Mesendoderm (in vitro differentiated cells): ENCODE measurements at regions not wholly inside any gene's neighbourhood (a gene's known extent, or its start where the extent isn't known, plus 50 kb on each side); places are given as distances from the start of the nearest gene placed in this dataset.

Experiments
- DNase-seq: peaks from one replicate; pipeline ENCODE4 v3.0.0; 2013
- H2AK5ac ChIP-seq: 2 replicates; pipeline ENCODE4 v1.6.1; 2013; ENCODE audit warnings: low read length, inconsistent platforms
- H2BK120ac ChIP-seq: 2 replicates; pipeline ENCODE4 v1.6.1; 2013; ENCODE audit warnings: low read depth, mild to moderate bottlenecking, low read length, moderate library complexity, mixed read lengths
- H2BK15ac ChIP-seq: replicated peaks from 2 replicates; pipeline ENCODE4 v1.6.1; 2013; ENCODE audit warnings: low read depth, mild to moderate bottlenecking, moderate library complexity
- H2BK5ac ChIP-seq: 2 replicates; pipeline ENCODE4 v1.6.1; 2013; ENCODE audit warnings: low read length, inconsistent platforms
- H3K18ac ChIP-seq: 2 replicates; pipeline ENCODE4 v1.6.1; 2013; ENCODE audit warnings: mild to moderate bottlenecking, low read length, mixed read lengths
- H3K23ac ChIP-seq: one replicate; pipeline ENCODE4 v1.6.1; 2013; ENCODE audit warnings: low read length
- H3K27ac ChIP-seq: 2 replicates; pipeline ENCODE4 v1.5.1; 2013; ENCODE audit warnings: low read depth, mild to moderate bottlenecking, inconsistent platforms, low read length, moderate library complexity
- H3K27me3 ChIP-seq: 2 replicates; pipeline ENCODE4 v1.6.1; 2013; ENCODE audit warnings: low read length, control low read depth, mild to moderate bottlenecking, inconsistent platforms; ENCODE audit not compliant: insufficient read depth, poor library complexity
- H3K36me3 ChIP-seq: 2 replicates; pipeline ENCODE4 v1.6.1; 2013; ENCODE audit warnings: low read length, inconsistent platforms; ENCODE audit not compliant: control insufficient read depth, insufficient read depth
- H3K4ac ChIP-seq: one replicate; pipeline ENCODE4 v1.6.1; 2013; ENCODE audit warnings: low read depth, mild to moderate bottlenecking, low read length, moderate library complexity
- H3K4me1 ChIP-seq: 2 replicates; pipeline ENCODE4 v1.6.1; 2013; ENCODE audit warnings: low read depth, low read length, inconsistent platforms; ENCODE audit not compliant: control insufficient read depth
- H3K4me2 ChIP-seq: 2 replicates; pipeline ENCODE4 v1.6.1; 2013; ENCODE audit warnings: low read length
- H3K4me3 ChIP-seq: 2 replicates; pipeline ENCODE4 v1.5.1; 2013; ENCODE audit warnings: mild to moderate bottlenecking, low read length
- H3K56ac ChIP-seq: one replicate; pipeline ENCODE4 v1.6.1; 2013; ENCODE audit warnings: low read length
- H3K79me1 ChIP-seq: 2 replicates; pipeline ENCODE4 v1.6.1; 2013; ENCODE audit warnings: low read length, inconsistent platforms
- H3K79me2 ChIP-seq: 2 replicates; pipeline ENCODE4 v1.6.1; 2013; ENCODE audit warnings: mild to moderate bottlenecking, low read length; ENCODE audit not compliant: control insufficient read depth, insufficient read depth
- H3K9ac ChIP-seq: 2 replicates; pipeline ENCODE4 v1.6.1; 2013; ENCODE audit warnings: low read length, inconsistent platforms
- H4K5ac ChIP-seq: one replicate; pipeline ENCODE4 v1.6.1; 2013; ENCODE audit warnings: low read length
- H4K8ac ChIP-seq: one replicate; pipeline ENCODE4 v1.6.1; 2013; ENCODE audit warnings: low read depth, mild to moderate bottlenecking, control low read depth, low read length, moderate library complexity
- WGBS: extraction: QIAGEN DNeasy Blood & Tissue Kit; methylation state at CpG from one replicate; pipeline ENCODE4 v1.1.7; 2013; ENCODE audit warnings: low lambda C conversion rate, missing lambda C conversion rate; ENCODE audit not compliant: insufficient coverage; ENCODE audit errors: extremely low coverage; 5-methylcytosine and 5-hydroxymethylcytosine counted together

DNA sequence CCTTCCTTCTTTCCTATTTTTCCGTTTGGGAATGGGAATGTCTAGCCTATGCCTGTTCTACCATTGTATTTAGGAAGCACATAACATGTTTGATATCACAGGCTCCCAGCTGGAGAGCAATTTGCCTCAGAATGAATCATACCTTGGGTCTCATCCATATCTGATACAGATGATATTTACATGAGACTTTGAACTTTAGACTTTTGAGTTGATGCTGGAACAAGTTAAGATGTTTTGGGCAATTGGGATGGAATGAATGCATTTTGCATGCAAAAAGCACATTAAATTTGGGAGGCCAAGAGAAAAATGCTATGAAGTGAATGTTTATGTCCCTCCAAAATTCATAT, 61.9 kb upstream of the BEGAIN start:
- H3K79me2 ChIP-seq = no peaks in the 10 kb centered on the region
- no CpG with 5 or more reads among the region's 1 CpG for WGBS
- no peak for DNase-seq
- no peak overlapping the region for H2BK5ac ChIP-seq
- H2BK120ac ChIP-seq = no peak overlapping the region
- no peaks in the 10 kb centered on the region for H3K36me3 ChIP-seq
- H3K18ac ChIP-seq = no peak overlapping the region
- H2AK5ac ChIP-seq = no peak overlapping the region
- no peak overlapping the region for H3K4me2 ChIP-seq
- no peak overlapping the region for H4K5ac ChIP-seq
- peaks cover 2% of the 10 kb centered on the region for H3K4me1 ChIP-seq
- no peaks in the 10 kb centered on the region for H3K79me1 ChIP-seq
- no peak overlapping the region for H2BK15ac ChIP-seq
- H3K23ac ChIP-seq = no peak overlapping the region
- no peaks in the 10 kb centered on the region for H3K27me3 ChIP-seq
- H3K56ac ChIP-seq = no peak overlapping the region
- no peak overlapping the region for H3K4me3 ChIP-seq
- no peak overlapping the region for H3K9ac ChIP-seq
- no peak overlapping the region for H3K4ac ChIP-seq
- no peak overlapping the region for H3K27ac ChIP-seq
- no peak overlapping the region for H4K8ac ChIP-seq

DNA sequence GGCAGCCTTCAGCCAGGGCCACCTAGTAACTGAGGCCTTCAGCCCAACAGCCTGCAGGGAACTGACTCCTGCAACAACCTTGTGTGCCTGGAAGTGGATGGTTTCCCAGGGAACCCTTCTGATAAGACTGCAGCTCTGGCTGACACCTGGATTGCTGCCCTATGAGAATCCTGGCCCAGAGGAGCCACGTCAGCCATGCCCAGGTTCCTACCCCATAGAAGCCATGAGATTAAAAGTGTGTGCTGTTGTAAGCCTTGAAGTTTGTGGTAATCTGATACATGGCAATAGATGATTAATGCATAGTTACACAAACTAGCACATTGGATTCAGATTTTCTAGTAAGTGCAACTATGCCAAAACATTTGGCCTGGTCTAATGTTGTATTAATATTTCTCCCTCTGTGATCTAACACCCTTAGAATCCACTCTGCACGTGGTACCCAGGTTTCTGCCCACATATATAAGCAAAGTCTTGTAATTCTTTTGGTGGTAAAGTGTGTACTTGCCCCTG, 64.8 kb upstream of the BEGAIN start:
- no peak overlapping the region for H3K4ac ChIP-seq
- H3K27ac ChIP-seq = no peak overlapping the region
- H4K8ac ChIP-seq = no peak overlapping the region
- no peak overlapping the region for H2BK15ac ChIP-seq
- no peaks in the 10 kb centered on the region for H3K36me3 ChIP-seq
- H3K27me3 ChIP-seq = no peaks in the 10 kb centered on the region
- DNase-seq = no peak
- H2BK5ac ChIP-seq = no peak overlapping the region
- no peak overlapping the region for H4K5ac ChIP-seq
- H3K79me1 ChIP-seq = no peaks in the 10 kb centered on the region
- H3K9ac ChIP-seq = no peak overlapping the region
- no peak overlapping the region for H3K4me3 ChIP-seq
- no peak overlapping the region for H3K56ac ChIP-seq
- no CpG with 5 or more reads among the region's 2 CpGs for WGBS
- no peak overlapping the region for H3K23ac ChIP-seq
- no peak overlapping the region for H2BK120ac ChIP-seq
- H3K4me1 ChIP-seq = no peaks in the 10 kb centered on the region
- no peak overlapping the region for H3K4me2 ChIP-seq
- no peaks in the 10 kb centered on the region for H3K79me2 ChIP-seq
- H2AK5ac ChIP-seq = no peak overlapping the region
- no peak overlapping the region for H3K18ac ChIP-seq

GRCh38 chr14:100652744-100653143, 65.5 kb upstream of the BEGAIN start:
- DNase-seq = no peak
- Histone ChIP-seq H3K79me2 (no peaks in the 10 kb centered on the region), H2BK5ac (no peak overlapping the region), H3K23ac (no peak overlapping the region), H3K27me3 (no peaks in the 10 kb centered on the region), H3K79me1 (no peaks in the 10 kb centered on the region), H3K4me1 (no peaks in the 10 kb centered on the region), H3K36me3 (no peaks in the 10 kb centered on the region), H3K56ac (no peak overlapping the region), H4K5ac (no peak overlapping the region), H3K9ac (no peak overlapping the region), H3K4me2 (no peak overlapping the region), H2BK120ac (no peak overlapping the region), H3K4me3 (no peak overlapping the region), H3K18ac (no peak overlapping the region), H2AK5ac (no peak overlapping the region), H2BK15ac (no peak overlapping the region), H3K27ac (no peak overlapping the region), H4K8ac (no peak overlapping the region), H3K4ac (no peak overlapping the region)
- WGBS = no CpG with 5 or more reads among the region's 8 CpGs

GRCh38 chr14:100653409-100653808, 66.2 kb upstream of the BEGAIN start:
- no peaks in the 10 kb centered on the region for H3K79me2 ChIP-seq
- no peak overlapping the region for H3K27ac ChIP-seq
- no peak overlapping the region for H2BK120ac ChIP-seq
- H2AK5ac ChIP-seq = no peak overlapping the region
- H3K56ac ChIP-seq = no peak overlapping the region
- no peak for DNase-seq
- H4K8ac ChIP-seq = no peak overlapping the region
- H3K4me3 ChIP-seq = no peak overlapping the region
- no peaks in the 10 kb centered on the region for H3K27me3 ChIP-seq
- no peak overlapping the region for H2BK15ac ChIP-seq
- H3K9ac ChIP-seq = no peak overlapping the region
- no peak overlapping the region for H3K4me2 ChIP-seq
- no peak overlapping the region for H2BK5ac ChIP-seq
- peak overlapping the region; percentile 45 for H3K23ac ChIP-seq
- H3K4me1 ChIP-seq = no peaks in the 10 kb centered on the region
- no peak overlapping the region for H4K5ac ChIP-seq
- no peak overlapping the region for H3K18ac ChIP-seq
- no peaks in the 10 kb centered on the region for H3K36me3 ChIP-seq
- no CpG with 5 or more reads among the region's 15 CpGs for WGBS
- H3K4ac ChIP-seq = no peak overlapping the region
- no peaks in the 10 kb centered on the region for H3K79me1 ChIP-seq

GRCh38 chr14:100654025-100654813, 67.0 kb upstream of the BEGAIN start:
- no peak overlapping the region for H3K23ac ChIP-seq
- no peak overlapping the region for H3K27ac ChIP-seq
- H3K4me2 ChIP-seq = no peak overlapping the region
- no CpG with 5 or more reads among the region's 21 CpGs for WGBS
- no peak overlapping the region for H3K9ac ChIP-seq
- no peak overlapping the region for H2BK5ac ChIP-seq
- H2BK15ac ChIP-seq = no peak overlapping the region
- no peak overlapping the region for H3K18ac ChIP-seq
- H3K4ac ChIP-seq = no peak overlapping the region
- no peaks in the 10 kb centered on the region for H3K27me3 ChIP-seq
- no peak overlapping the region for H3K4me3 ChIP-seq
- no peak overlapping the region for H2AK5ac ChIP-seq
- H3K56ac ChIP-seq = no peak overlapping the region
- H3K79me1 ChIP-seq = no peaks in the 10 kb centered on the region
- DNase-seq = no peak
- H3K79me2 ChIP-seq = no peaks in the 10 kb centered on the region
- H2BK120ac ChIP-seq = no peak overlapping the region
- no peaks in the 10 kb centered on the region for H3K4me1 ChIP-seq
- H3K36me3 ChIP-seq = no peaks in the 10 kb centered on the region
- no peak overlapping the region for H4K8ac ChIP-seq
- H4K5ac ChIP-seq = no peak overlapping the region
